ENCODE measurements at regions not wholly inside any gene's neighbourhood (a gene's known extent, or its start where the extent isn't known, plus 50 kb on each side); places are given as distances from the start of the nearest gene placed in this dataset.
A peak's percentile ranks its signal among the peaks of the same experiment; 100 is the strongest.

- no peak for TF ChIP-seq CTCF (IDR thresholded peaks at IDR 0.05; ENCODE audit: low read depth, low read length)
Observed at GRCh38 chr10:69728335-69728870, 73.3 kb upstream of the COL13A1 start.

GRCh38 chr10:69729326-69730048, 72.2 kb upstream of the COL13A1 start:
- in situ Hi-C loops (cut with HindIII; ENCODE audit: low sequenced_read_pairs) = no loop called here

More at GRCh38 chr10:69728335-69728870, 73.3 kb upstream of the COL13A1 start:
- H3K4me3 ChIP-seq (ENCODE audit: low read depth, low read length) = no peak overlapping the region
- in situ Hi-C loops (cut with HindIII; ENCODE audit: low sequenced_read_pairs) = no loop called here
- peak; percentile 76 for DNase-seq (ENCODE audit: low read depth, low spot score)

GRCh38 chr10:69730251-69731156, 71.2 kb upstream of the COL13A1 start:
- DNase-seq (ENCODE audit: low read depth, low spot score) = peak; percentile 34
- no peak overlapping the region for H3K4me3 ChIP-seq (ENCODE audit: low read depth, low read length)
- in situ Hi-C loops (cut with HindIII; ENCODE audit: low sequenced_read_pairs) = no loop called here
- TF ChIP-seq CTCF (IDR thresholded peaks at IDR 0.05; ENCODE audit: low read depth, low read length) = no peak

More at GRCh38 chr10:69729326-69730048, 72.2 kb upstream of the COL13A1 start:
- H3K4me3 ChIP-seq (ENCODE audit: low read depth, low read length) = no peak overlapping the region
- TF ChIP-seq CTCF (IDR thresholded peaks at IDR 0.05; ENCODE audit: low read depth, low read length) = no peak
- DNase-seq (ENCODE audit: low read depth, low spot score) = no peak

GRCh38 chr10:69731184-69731583, 70.5 kb upstream of the COL13A1 start:
- no peak overlapping the region for H3K4me3 ChIP-seq (ENCODE audit: low read depth, low read length)
- DNase-seq (ENCODE audit: low read depth, low spot score) = peak; percentile 90
- in situ Hi-C loops (cut with HindIII; ENCODE audit: low sequenced_read_pairs) = no loop called here
- TF ChIP-seq CTCF (IDR thresholded peaks at IDR 0.05; ENCODE audit: low read depth, low read length) = no peak

GRCh38 chr10:69731698-69732097, 70.0 kb upstream of the COL13A1 start:
- in situ Hi-C loops (cut with HindIII; ENCODE audit: low sequenced_read_pairs) = no loop called here
- DNase-seq (ENCODE audit: low read depth, low spot score) = no peak
- TF ChIP-seq CTCF (IDR thresholded peaks at IDR 0.05; ENCODE audit: low read depth, low read length) = no peak
- no peak overlapping the region for H3K4me3 ChIP-seq (ENCODE audit: low read depth, low read length)

- H3K4me3 ChIP-seq (ENCODE audit: low read depth, low read length) = no peak overlapping the region
- in situ Hi-C loops (cut with HindIII; ENCODE audit: low sequenced_read_pairs) = no loop called here
- no peak for DNase-seq (ENCODE audit: low read depth, low spot score)
- no peak for TF ChIP-seq CTCF (IDR thresholded peaks at IDR 0.05; ENCODE audit: low read depth, low read length)
Observed at GRCh38 chr10:69732147-69732825, 69.4 kb upstream of the COL13A1 start.

Data from astrocyte of the spinal cord (primary cell).